Lower leg skin (tissue), 3 donors: ENCODE measurements at regions not wholly inside any gene's neighbourhood (a gene's known extent, or its start where the extent isn't known, plus 50 kb on each side); places are given as distances from the start of the nearest gene placed in this dataset.

Experiments
- CTCF ChIP-seq, 3 donors: fragments of 450-650 bp; IDR thresholded peaks; one replicate each; pipeline ENCODE4 v1.5.1; 2016; ENCODE audit warnings: antibody characterized with exemption in 3 of 3, mild to moderate bottlenecking in 3 of 3, moderate library complexity in 2 of 3
- POLR2A ChIP-seq, 2 donors: fragments of 450-650 bp; IDR thresholded peaks; one replicate each; pipeline ENCODE4 v1.6.1; 2016 to 2017; ENCODE audit warnings: antibody characterized with exemption in 2 of 2, mild to moderate bottlenecking in 1 of 2, moderate library complexity in 1 of 2

GRCh38 chr10:90286941-90287340 is 570.9 kb downstream of the HTR7 start:
- TF ChIP-seq POLR2A (IDR thresholded peaks at IDR 0.05) (no peak), CTCF (IDR thresholded peaks at IDR 0.05) (no peak)
